Middle frontal gyrus (tissue), 1 donor: ENCODE measurements at regions not wholly inside any gene's neighbourhood (a gene's known extent, or its start where the extent isn't known, plus 50 kb on each side); places are given as distances from the start of the nearest gene placed in this dataset.
"Not testable (repeated sequence)": the region's sequence is repeated elsewhere in the genome, so short reads cannot be mapped to it uniquely, and the experiment has no call there.

ENCODE experiments used
- DNase-seq: peaks from one replicate; pipeline ENCODE4 v3.0.0-alpha.2; 2015; ENCODE audit warnings: low spot score; ENCODE audit errors: extremely low spot score

DNA sequence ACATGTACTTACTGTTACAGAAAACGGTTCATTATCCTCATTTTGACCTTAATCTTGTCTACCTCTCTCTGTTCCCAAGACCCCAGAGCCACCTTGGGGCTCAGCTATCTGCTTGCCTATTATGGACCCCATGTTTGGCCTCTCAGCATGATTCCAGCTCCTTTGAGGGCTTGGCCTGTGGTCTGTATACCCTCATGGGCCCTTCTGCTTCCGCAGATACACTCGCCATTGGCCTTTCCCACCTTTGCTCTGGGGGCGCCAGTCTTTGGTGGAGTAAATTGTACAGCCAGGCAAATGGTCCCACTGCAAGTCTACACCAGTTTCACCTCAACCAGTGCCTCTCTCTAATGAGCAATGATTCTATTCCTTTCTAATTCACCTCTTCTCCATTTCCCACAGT is 109.2 kb upstream of the ZNF746 start:
- no peak for DNase-seq

DNA sequence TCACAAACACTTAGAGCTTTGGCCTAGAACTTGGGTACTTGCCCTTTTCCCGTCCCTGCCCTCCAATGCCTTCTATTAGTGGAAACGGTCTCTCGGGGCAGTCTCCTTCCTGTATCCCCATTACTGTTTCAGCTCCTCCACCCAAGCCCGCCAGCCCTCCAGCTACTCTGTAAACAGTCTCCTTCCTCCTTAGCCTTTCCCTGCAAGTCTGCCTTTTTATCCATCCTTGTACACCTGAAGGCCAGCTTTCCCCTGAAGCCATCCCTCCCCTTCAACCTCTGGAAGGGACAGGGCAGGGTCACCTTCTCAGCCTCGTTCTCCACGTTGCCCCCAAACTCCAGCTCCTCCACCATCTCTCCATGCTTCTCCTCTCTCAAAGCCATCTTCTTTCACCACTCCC is 108.1 kb upstream of the ZNF746 start:
- DNase-seq, result no peak

DNA sequence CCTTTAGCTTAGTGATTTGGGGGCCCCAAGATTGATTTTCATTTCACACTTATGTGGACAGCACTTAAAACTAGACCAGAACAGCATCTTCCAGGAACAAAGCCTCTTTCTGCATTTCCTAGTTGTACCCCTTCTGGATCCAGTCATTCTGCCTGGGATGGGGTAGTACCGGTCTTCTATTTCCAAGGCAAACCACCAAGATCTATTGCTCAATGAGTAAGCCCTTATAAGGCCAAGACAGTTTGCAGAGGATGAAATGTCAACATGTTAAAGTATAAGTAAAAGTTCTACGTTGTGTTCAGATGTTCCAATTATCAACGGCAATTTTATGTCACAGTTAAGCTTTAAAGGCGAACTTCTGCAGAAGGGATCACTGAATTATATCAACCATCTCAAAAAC is 106.9 kb upstream of the ZNF746 start:
- DNase-seq, result no peak

DNA sequence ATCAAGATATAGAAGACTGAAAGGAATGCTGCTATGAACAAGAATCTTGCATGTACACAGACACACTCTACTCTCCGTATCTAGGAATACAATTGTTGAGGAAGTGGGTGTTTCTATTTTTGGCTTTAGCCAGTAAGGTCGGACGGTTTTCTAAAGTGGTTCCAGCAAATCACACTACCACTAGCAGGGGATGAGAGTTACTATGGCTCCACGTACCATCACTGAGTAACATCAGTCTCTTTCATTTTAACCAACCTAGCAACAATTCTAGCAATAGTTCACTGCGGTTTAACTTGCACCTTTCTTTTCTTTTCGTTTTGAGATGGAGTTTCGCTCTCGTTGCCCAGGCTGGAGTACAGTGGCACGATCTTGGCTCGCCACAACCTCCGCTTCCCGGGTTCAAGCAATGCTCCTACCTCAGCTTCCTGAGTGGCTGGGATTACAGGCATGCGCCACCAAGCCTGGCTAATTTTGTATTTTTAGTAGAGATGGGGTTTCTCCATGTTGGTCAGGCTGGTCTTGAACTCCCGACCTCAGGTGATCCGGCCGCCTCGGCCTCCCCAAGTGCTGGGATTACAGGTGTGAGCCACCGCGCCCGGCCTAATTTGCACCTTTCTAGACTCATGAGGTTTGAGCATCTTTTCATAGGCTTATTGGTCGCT is 103.2 kb upstream of the ZNF746 start:
- not testable (repeated sequence) for DNase-seq

DNA sequence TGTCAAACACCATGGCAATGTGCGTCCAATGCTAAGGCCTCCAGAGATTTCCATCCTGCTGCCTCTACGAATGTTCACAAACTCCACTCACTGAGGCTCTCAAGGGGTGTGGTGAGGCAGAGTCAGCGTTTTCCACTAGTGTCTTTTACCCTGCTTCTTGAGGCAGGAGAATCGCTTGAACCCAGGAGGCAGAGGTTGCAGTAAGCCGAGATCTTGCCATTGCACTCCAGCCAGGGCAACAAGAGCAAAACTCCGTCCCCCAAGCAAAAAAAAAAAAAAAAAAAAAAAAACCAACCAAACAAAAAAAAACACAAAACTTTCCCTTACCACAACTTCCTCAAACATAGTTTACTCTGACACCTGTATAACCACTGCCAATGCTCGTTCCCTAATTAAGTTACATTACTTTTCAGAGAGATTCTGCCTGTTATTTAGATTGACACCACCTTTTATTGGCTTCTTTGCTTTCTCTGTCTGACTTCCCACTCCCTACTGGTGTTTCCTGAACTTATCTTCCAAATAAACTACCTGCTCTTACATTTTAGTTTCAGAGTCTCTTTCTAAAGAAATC is 102.1 kb upstream of the ZNF746 start:
- DNase-seq, result no peak

DNA sequence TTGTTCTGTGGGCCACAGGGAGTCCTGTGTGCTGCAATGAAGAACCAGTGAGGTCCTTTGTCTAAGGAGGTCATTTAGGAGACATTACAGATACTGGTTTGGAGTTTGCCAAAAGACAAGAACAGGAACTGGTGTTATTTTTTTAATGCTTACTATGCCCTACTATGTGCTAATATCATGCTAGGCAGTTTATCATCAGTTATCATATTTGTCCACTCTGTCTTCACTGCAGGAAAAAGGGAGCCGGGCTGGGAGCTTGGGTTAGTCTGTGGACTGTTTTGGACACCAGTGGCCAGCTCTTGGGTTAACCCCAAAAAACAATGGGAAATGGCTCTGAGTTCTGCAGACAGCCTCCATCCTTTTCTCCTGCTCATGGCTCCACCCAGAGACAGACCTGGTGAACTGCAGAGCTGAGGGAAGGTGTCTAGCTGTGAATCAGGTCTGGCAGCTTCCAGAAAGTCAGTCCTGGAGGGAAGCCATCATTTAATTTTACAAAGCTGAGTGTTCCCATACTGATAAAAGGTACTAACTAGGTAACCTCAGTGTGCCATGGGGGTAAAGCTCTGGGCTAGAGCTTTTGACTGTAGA is 101.2 kb upstream of the ZNF746 start:
- no peak for DNase-seq

DNA sequence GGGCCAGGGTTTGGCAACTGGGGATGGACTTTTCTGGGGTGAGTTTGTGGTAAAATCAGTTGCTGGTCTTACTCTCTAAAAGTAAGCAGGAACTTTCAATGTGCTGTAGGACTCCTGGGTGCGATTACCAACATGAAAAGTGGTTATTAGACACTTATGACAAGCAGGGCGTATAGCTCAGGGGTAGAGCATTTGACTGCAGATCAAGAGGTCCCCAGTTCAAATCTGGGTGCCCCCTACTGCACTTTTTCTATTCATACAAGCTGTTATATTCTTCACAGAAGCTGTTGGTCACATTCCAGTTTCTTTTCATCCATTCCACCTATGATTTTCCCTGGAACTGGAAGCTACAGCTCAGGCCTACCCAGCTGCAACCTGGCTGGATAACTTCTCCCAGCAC is 100.2 kb upstream of the ZNF746 start:
- DNase-seq, result not testable (repeated sequence)

DNA sequence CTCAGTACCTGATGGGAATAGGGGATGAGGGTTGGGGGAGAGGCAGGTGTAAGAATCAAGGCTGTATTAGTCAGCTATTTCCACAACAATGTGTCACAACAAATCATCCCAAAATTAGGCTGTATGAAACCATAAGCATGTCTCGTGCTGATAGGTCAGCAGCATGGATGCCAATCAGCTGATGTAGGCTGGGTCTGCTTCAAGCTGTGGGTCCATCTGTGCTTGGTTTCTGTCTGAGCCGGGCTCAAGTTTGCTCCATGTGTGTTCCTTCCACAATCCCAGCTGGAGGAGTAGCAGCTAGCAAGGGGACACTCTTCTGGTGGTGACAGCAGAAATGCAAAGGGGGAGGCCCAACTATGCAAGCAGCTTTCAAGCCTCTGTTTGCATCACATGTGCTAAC is 97.9 kb upstream of the ZNF746 start:
- no peak for DNase-seq

DNA sequence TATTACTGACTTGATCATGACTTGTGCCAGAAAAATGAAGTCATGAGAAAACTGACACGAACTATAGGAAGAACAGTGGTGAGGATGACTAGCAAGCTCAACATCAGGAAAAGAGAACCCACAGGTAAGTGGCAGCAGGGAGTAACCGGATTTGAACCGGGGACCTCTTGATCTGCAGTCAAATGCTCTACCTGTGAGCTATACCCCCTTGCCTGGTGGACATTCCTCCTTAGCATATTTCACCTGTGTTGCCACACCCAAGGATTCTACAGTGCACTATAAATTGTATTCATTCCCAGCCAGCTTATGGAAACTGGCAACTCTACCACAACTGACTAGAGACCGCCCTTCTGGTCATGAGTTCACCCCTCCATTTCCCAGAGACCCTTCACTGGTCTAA is 97.5 kb upstream of the ZNF746 start:
- no peak for DNase-seq

DNA sequence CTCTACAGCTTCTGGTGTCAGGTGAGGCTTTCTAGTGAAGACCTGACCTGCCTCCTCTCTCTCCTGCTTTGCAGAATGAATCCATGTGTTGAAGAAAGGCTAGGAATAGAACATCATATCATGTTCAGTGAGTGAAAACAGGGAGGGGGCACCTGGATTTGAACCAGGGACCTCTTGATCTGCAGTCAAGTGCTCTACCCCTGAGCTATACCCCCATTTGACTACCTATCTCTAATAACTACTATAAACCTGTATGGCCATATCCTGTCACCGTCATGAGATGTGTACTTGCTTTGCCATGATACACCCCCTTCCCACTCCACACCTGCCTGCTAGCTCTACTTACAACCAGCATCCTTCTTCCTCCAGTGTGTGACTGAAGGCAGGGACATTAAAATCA is 91.3 kb upstream of the ZNF746 start:
- DNase-seq, result no peak

DNA sequence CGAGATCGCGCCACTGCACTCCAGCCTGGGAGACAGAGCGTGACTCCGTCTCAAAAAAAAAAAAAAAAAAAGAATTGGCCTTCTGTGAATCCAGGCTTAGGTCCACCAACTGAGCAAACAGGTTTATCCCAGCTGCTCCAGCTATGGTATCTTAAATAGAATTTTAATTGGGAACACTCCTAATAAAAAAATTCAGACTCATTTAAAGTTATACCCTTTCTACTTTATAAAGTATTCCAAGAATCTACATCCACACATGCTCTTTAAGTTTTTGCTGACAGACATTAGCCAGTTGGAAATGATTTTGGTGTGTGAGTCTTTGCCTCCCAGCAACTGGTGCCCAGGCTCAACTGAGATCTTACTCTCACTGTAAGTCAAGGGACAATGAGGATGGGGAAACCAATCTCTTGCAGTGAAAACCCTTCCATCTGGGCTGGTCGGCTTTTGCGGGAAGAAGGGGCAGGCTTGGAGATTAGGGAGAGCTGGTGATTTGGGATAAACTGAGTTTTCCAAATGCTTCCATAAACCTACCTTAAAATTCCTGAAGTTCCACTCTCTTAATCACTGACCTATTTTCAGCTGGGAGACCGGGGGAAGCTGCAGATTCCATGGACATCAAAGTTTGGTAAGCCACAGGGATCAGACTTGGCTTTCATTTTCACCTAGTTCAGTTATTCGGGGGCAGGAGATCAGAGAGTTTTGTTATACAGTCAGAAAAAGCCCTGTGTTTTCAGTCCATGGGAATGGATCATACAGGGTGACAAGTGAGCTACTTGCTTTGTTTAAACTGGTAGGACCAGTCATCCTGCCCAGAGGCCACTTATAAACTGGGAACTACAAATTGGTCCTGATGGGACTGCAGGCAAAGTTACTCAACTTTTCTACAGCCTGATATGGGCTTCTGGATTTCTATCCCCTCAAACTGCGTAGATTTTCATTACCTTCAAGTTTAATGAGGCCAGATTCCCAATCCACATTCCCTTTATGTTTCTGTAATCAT is 89.3 kb upstream of the ZNF746 start:
- no peak for DNase-seq

DNA sequence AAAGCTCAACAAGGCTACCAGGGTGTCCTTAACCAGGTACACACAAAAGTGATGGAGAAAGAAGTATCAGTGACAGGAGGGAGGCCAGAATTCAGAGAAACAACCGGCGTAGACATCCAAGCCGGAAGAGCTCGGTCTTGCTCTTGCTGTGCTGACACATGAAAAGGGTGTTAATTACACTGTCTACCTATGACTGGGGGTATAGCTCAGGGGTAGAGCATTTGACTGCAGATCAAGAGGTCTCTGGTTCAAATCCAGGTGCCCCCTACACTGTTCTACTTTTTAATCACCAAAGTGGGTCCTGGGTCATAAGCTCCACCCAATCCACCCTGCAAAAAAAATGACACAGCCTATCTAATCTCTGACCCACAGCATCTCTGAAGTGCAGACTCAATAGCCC is 86.9 kb upstream of the ZNF746 start:
- no peak for DNase-seq

DNA sequence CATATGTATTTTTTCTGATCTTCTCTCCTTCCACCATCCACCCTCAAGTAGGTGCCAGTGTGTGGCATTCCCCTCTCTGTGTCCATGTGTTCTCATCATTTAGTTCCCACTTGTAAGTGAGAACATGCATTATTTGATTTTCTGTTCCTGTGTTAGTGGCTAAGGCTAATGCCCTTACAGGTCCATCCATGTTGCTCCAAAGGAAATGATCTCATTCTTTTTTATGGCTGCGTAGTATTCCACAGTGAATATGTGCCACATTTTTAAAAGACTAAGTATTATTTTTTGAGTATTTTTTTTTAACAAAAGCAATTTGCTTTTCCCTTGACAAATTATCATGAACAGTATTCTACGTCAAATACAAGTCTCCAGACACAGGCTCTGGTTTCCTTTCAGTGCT is 86.4 kb upstream of the ZNF746 start:
- no peak for DNase-seq

DNA sequence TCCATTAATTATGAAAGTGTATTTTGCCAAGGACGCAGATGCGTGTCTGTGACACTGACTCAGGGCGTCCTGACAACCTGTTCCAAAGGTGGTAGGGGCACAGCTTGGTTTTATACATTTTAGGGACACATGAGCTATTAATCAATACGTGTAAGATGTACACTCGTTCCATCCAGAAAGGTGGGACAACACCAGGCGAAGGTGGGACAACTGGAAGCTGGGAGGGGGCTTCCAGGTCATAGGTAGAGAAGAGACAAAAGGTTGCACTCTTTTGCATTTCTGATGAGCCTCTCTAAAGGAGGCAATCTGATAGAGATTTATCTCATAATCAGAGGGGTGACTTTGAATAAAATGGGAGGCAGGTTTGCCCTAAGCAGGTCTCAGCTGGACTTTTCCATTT is 82.7 kb upstream of the ZNF746 start:
- no peak for DNase-seq

DNA sequence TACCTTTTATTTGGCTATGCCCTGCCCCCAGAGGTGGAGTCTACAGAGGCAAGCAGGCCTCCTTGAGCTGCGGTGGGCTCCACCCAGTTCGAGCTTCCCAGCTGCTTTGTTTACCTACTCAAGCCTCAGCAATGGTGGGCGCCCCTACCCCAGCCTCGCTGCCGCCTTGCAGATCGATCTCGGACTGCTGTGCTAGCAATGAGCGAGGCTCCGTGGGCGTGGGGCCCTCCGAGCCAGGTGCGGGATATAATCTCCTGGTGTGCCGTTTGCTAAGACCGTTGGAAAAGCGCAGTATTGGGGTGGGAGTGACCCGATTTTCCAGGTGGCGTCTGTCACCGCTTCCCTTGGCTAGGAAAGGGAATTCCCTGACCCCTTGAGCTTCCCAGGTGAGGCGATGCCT is 81.8 kb upstream of the ZNF746 start:
- not testable (repeated sequence) for DNase-seq

DNA sequence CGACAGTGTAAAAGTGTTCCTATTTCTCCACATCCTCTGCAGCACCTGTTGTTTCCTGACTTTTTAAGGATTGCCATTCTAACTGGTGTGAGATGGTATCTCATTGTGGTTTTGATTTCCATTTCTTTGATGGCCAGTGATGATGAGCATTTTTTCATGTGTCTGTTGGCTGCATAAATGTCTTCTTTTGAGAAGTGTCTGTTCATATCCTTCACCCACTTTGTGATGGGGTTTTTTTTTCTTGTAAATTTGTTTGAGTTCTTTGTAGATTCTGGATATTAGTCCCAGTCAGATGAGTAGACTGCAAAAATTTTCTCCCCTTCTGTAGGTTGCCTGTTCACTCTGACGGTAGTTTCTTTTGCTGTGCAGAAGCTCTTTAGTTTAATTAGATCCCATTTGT is 76.8 kb upstream of the ZNF746 start:
- DNase-seq, result not testable (repeated sequence)

DNA sequence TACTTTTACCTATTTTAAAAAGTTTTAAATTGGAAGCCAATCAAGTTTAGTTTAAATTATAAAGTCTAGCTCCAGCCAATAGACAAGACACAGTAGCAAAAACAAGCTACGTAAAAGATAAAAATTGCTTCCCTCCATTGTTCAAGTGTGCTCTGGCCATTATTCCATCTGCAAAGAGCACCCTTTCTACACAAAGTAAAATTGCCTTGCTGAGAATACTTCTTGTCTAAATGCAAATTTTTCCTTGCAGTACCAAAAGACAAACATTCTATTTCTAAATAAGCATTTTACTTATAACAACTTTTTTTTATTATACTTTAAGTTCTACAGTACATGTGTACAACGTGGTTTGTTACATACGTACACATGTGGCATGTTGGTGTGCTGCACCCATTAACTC is 75.9 kb upstream of the ZNF746 start:
- DNase-seq, result no peak

DNA sequence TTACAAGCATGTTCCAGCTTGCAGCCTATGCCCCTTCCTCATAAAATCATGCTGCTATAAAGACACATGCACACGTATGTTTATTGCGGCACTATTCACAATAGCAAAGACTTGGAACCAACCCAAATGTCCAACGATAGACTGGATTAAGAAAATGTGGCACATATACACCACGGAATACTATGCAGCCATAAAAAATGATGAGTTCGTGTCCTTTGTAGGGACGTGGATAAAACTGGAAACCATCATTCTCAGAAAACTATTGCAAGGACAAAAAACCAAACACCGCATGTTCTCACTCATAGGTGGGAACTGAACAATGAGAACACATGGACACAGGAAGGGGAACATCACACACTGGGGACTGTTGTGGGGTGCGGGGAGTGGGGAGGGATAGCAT is 75.3 kb upstream of the ZNF746 start:
- not testable (repeated sequence) for DNase-seq

DNA sequence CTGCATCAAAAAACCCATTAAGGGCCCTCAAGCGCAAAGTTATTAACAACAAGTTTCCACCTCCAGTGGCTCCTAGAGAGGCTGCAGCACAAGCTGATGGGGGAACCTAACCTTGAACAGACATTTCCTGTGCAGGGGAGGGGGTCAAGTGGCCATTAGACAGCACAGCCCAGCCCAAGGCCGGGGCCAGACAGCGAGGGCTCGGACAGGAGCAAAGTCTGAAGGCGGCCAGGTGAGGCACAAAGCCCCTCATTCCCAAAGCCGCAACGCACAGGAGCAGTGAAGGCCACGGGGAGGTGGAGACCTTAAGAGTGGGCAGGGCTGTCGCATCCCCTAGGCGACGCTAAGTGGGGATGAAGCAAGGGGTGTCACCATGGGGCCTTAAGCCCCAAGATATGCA is 73.2 kb upstream of the ZNF746 start:
- DNase-seq, result no peak

DNA sequence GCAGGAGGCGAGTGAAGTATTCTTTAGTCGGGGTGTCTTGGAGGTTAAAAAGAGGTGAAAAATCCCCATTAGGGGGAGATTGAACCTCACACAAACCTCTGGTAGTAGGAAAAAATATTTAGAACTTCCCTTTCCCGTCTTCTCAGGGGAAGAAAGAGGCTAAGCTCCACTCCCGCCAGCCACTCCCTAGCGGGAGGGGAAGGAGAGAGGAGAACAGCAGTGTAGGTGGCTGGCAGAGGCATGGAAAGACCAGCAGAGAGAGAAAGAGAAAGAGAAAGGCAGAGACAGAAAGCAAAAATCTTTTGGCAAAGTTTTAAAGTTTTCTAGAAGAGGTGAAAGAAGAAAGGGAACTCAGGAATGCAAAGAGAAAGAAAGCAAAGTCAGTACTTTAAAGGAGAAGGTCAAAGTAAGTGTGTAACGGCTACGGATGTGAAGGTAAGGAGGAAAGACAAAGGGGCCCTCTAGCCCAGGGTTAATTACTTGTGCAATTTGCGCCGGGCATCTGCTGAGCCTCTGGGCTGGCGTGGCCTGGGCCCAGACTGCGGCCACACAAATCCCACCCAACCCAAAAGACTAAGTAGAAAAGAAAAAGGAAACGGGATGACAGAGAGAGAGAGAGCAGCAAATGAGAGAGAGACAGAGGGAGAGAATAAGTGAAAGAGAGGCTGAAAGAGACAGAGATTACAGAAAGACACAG is 72.3 kb upstream of the ZNF746 start:
- DNase-seq, result no peak

DNA sequence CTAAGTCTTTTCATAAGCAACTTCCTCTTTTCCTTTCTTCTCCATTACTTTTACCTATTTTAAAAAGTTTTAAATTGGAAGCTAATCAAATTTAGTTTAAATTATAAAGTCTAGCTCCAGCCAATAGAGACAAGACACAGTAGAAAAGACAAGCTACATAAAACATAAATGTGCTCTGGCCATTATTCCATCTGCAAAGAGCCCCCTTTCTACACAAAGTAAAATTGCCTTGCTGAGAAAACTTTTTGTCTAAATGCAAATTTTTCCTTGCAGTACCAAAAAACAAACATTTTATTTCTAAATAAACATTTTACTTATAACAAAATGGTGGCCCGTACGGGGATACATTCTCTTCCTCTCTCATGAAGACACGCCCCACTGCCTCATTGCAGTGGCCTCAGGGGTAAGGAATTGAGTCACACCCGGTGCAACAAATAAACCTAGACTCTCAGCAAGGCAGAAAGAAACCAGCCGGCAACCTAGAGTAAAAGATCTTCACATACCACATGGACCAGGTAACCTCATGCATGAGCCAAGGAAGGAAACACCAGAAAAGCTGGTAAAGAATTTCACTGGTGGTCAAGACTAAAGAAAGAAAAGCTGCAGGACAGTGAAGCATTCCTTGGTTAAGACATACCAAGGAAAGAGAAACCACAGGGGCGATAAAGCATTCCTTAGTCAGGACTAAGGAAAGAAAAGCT is 71.6 kb upstream of the ZNF746 start:
- no peak for DNase-seq
